Hematopoietic multipotent progenitor cell treated with erythropoietin and hydrocortisone succinate and interleukin-3 and kit ligand, for 17 days (in vitro differentiated cells): ENCODE measurements at regions not wholly inside any gene's neighbourhood (a gene's known extent, or its start where the extent isn't known, plus 50 kb on each side); places are given as distances from the start of the nearest gene placed in this dataset.

Experiments used
- DNase-seq: peaks from one replicate; pipeline ENCODE4 v3.0.0-alpha.2; 2015; ENCODE audit warnings: low spot score

GRCh38 chr6:105578179-105578707 lies 175.4 kb upstream of the PREP start:
- DNase-seq, result no peak

DNA sequence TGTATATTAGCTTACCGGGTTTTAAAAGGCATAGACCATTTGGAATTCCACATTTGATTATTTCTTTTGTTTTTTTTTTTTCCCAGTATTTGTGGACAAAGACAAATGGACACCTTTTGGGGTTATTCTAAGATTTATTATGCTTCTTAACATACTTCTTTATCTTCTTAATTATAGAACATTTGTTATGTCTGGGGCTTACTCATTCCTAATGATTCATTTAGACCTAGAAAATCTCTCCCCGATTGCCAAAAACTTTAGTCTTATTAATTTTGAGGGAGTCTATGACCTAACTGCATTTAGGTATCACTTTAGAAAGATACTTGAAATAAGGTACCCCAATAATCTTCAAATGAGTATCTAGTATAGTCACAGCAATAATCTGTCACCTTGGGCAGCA lies 170.7 kb upstream of the PREP start:
- DNase-seq, result no peak

GRCh38 chr6:105573138-105573537 lies 170.3 kb upstream of the PREP start:
- no peak for DNase-seq

DNA sequence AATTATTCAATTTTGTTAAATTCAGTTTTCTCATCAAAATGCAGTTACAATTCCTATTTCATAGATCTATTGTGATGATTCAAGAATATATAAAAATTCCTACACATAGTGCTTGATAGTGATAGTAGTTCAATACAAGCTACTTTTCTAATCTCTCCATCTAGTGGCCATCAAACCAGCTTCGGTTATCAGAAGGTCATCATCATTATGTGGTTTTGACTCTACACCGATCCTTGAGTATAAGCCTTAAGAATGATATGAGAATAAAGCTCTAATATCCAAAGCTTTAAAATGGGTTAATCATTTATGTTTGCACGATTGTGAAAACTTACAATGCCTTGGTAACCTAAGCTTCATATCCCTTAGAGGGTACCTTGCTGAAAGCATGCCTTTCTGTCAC lies 167.5 kb upstream of the PREP start:
- DNase-seq, result no peak

GRCh38 chr6:105569706-105570105 lies 166.8 kb upstream of the PREP start:
- no peak for DNase-seq

DNA sequence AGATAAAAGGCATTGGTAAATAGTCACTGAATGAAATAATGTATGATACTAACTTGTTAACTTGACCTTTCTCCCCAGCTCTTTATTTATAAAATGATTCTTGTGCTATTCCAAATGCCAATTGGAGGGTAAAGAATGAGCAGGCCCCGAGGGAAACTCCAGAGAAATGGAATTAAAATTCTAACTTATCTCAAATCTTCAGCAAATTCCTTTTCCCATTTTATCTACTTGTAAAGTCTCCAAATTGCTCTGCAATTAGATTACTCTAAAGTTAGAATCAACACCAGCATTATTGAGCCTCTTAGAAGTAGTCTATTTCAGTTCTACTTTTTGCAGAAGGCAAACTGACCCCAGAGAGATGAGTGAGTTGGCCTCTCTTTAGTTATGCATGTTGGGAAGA lies 165.9 kb upstream of the PREP start:
- DNase-seq, result no peak

GRCh38 chr6:105568142-105568541 lies 165.3 kb upstream of the PREP start:
- DNase-seq, result no peak

- DNase-seq, result no peak
Observed at GRCh38 chr6:105567140-105567539, 164.3 kb upstream of the PREP start.

DNA sequence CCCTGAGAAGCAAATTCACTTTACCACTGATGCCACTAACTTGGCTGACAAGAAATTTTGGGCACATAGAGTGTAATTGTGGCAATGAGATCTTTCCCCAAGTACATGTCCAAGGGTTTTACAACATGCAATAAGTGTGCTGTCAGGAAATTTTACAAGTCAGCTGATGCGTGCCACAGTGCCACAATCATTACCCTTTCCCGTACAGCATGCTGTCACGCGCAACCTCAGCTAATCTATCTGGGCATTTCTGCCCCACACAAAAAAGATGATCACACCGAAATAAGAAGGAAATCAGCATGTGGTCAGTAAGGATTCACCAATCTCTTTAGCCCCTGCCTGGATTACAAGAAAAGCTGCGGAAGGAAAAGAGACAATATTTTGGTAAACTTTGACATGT lies 163.6 kb upstream of the PREP start:
- no peak for DNase-seq

DNA sequence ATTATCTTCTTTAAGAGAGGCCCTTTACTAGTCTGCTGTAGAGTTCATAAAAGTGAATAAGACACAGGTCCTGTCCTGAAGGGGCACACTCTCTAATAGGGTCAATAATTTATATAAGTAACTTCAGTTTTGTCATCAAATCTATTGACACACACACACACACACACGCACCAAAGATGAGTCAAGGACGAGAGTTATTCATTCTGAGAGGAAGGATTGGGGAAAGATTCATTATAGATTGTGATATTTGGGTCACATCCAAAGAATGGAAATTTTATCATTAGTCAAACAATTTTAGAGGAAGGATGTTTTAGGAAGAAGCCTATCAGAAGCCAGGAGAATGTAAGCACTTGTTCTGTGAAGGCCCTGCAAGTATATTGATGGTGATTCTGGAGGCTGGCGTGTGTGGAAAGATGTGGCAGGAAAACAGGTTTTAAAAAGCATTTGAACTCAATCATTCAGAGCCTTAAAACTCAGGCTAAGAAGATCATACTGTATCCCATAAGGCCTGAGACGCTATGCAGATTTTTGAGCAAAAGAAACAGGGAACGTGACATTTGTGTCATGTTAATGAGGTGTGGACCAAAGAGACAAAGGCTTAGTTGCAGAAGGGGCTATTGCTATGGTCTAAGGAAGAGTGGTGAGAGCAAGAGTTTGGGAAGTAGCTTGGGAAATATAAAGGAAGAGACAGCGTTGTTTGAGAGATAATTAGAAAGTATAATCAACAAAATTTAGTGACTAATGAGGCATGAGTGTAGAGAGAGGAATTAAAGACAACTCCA lies 161.4 kb upstream of the PREP start:
- no peak for DNase-seq

DNA sequence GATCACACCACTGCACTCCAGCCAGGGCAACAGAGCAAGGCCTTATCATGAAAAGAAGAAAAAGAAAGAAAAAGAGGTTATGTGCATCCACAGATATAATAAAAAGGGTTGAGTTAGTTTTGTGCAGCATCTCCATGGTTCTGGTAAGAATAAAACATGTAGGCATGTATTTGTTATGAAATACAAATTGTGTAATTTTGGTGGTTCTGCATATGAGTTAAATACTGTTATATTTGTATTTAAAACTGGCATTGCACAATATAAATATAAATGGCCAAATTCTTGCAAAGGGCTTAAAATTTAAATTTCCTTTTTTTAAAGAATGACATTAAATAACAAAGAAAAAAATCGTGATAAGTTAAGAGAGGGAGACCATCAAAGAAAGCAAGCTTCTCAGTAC lies 159.1 kb upstream of the PREP start:
- no peak for DNase-seq

- no peak for DNase-seq
Observed at GRCh38 chr6:105561486-105561885, 158.6 kb upstream of the PREP start.

DNA sequence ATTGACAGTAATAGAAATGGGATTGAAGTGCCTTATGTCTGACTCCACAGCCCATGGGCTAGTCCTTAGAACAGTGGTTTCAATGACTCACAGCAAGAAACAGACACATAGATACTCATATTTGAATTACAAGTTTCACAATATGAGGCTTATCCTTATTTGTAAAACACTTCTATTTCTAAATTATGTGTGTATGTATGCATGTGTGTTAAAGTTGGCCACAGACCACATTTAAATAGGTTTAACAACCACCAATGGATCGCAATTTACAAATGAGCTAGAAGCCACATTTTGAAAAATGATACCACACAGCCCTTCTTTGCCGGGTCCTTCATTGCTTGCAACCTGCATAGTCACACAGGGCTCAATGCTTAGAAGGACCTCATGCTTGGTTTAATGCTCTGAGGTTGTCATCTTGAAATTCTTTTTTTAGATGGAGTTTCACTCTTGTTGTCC lies 157.8 kb upstream of the PREP start:
- no peak for DNase-seq

GRCh38 chr6:105557291-105557690 lies 154.4 kb upstream of the PREP start:
- DNase-seq, result no peak

- DNase-seq, result no peak
Observed at GRCh38 chr6:105553171-105553570, 150.3 kb upstream of the PREP start.

GRCh38 chr6:105550955-105551620 lies 148.2 kb upstream of the PREP start:
- DNase-seq, result no peak

GRCh38 chr6:105546754-105547153 lies 143.9 kb upstream of the PREP start:
- DNase-seq, result no peak

DNA sequence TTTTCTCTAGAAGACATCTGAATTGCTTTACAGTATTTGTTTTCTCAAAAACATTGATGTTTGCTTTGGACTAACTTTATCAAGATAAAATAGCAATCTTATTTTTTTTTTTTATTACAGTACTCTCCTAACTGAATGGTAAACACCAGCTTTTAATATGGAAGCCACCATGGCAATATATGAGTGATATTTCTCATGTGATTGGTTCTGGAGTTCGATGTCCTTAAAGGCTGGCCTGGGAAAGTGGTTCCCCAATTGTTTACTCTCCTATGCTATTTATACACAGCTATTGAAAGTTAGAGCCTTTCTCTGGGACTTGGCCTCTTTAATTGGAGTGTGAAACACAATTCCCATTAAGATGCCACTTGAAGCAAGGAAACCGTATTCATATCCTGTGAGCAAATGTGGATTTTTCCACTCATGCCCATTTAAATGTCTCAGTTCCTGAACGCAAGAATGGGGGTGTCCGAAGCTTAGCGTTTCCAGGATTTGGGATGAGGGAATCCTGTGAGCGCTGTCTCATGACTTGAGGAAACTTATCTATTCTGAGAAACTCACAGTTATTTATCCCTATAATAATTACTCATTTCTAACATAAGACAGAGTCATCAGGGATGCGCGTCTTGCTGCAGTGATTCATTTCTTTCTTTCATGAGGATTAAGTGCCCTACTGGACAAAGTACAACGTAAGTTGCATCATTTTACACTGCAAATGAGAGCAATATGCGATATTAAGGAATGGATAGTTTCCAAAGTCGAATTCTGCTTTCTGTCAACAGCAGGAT lies 143.3 kb upstream of the PREP start:
- no peak for DNase-seq

DNA sequence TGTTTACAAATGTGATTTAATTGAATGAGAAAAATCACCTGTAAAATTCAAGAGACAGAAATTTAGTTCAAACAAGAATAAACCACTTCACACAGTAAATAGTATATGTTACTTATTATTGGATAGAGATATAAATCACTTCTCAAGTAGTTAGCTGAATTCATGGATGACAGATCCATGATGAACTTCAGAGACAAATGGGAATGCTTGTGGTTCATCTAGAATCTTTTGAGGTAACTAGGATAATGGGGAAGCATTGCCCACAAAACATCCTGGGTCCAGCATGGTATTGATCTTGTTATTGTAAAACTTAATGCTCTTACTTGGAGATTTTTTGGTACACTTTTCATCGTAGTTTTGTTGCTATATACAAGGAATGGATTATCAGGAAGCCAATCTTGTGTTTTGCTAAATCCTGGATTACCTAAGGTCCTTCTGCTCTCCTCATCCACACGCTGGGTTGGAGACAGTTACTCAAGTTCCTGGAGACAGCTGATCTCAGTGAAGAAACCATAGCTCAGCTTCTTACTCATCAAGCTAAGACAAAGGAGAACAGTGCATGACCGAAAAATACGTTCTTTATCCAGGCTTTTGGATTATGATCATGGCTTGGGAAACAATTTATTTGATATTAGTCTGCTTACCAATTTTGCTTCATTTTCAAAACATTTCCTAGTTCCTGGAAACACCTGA lies 142.5 kb upstream of the PREP start:
- no peak for DNase-seq

- DNase-seq, result no peak
Observed at GRCh38 chr6:105539911-105540310, 137.0 kb upstream of the PREP start.

DNA sequence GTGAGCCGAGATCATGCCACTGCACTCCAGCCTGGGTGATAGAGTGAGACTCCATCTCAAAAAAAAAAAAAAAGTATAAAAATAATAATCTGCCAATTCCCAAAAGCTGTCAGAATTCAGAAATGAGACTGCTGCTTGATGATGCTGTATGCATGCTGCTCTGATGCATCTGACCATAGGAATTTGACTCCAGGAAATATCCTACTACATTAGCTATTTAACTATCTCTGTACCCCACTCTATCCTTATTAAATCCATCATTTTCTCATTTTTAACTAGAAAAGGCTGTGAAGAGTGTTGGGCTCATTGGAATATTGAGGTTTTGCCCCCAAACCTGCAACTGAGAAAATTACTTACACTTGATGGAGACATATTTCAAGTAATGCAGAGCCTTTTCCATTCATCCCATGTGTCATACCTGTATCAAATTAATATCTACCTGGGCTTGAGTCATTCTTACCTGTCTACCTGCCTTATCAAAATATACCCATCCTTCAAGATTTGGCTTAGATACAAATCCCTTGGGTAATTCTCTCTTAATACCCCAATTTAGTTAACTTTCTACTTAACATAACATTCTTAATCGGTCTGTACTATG lies 135.2 kb upstream of the PREP start:
- no peak for DNase-seq

DNA sequence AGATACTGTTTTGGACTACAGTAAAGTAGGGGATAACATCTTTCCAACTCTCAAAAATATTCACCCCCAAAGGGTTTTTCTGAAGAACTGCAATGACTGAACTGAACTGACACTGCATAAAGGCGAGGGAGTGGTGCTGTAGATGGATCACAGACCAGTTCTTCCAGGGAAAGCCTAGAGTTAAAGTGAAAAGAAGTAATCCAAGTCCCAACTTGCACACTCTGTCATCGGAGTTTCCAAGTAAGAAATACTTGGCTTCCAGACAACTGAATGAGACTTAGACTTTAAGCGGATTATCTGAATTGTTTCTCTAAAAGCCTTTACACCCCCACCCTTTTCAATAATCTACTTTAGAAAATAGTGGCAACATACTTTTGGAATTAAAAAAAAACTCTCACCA lies 134.1 kb upstream of the PREP start:
- DNase-seq, result no peak
